Naive thymus-derived CD4-positive, alpha-beta T cell (primary cell): ENCODE measurements at regions not wholly inside any gene's neighbourhood (a gene's known extent, or its start where the extent isn't known, plus 50 kb on each side); places are given as distances from the start of the nearest gene placed in this dataset.
"Not testable (repeated sequence)": the region's sequence is repeated elsewhere in the genome, so short reads cannot be mapped to it uniquely, and the experiment has no call there.

ENCODE experiments used
- ATAC-seq: fragments of 150-1000 bp; cut with Tn5 transposase; 2 replicates; pipeline ENCODE4 v1.10.0; 2021; ENCODE audit warnings: mild to moderate bottlenecking, moderate library complexity
- CTCF ChIA-PET: fragments of 350-600 bp; sonication (Branson Sonifier 250); formaldehyde crosslinking; loops from one replicate; lab custom pipeline; 2021; ENCODE audit warnings: antibody characterized with exemption; lab: Charles Lee
- POLR2A ChIA-PET: fragments of 350-600 bp; sonication (Branson Sonifier 250); formaldehyde crosslinking; loops from one replicate; lab custom pipeline; 2021; ENCODE audit warnings: antibody characterized with exemption, inconsistent platforms; lab: Charles Lee
- DNase-seq, 9 donors: peaks; one replicate each; pipeline versions ENCODE4 v3.0.0 to v3.0.0-alpha.2; 2020 to 2022; ENCODE audit warnings: mixed read lengths in 1 of 9
- H3K27ac ChIP-seq: one replicate; pipeline ENCODE4 v1.7.0; 2013; ENCODE audit warnings: mild to moderate bottlenecking, low read depth, low read length, moderate library complexity
- H3K27me3 ChIP-seq, 2 donors: one replicate each; pipeline ENCODE4 v1.7.0; 2013; ENCODE audit warnings: low read length in 2 of 2, mild to moderate bottlenecking in 2 of 2, moderate library complexity in 2 of 2; ENCODE audit not compliant: control insufficient read depth in 2 of 2, insufficient read depth in 2 of 2
- H3K36me3 ChIP-seq, 3 experiments: 1 replicate in 2 of 3; 2 replicates in 1 of 3; pipeline ENCODE4 v1.7.0; 2013; ENCODE audit warnings: low read length in 3 of 3, mild to moderate bottlenecking in 3 of 3, moderate library complexity in 1 of 3; ENCODE audit not compliant: insufficient read depth in 3 of 3, control insufficient read depth in 2 of 3
- H3K4me1 ChIP-seq, 2 donors: one replicate each; pipeline ENCODE4 v1.7.0; 2013; ENCODE audit warnings: low read length in 2 of 2, mild to moderate bottlenecking in 2 of 2, moderate library complexity in 1 of 2; ENCODE audit not compliant: control insufficient read depth in 2 of 2, insufficient read depth in 2 of 2
- H3K4me3 ChIP-seq: 2 replicates; pipeline ENCODE4 v1.7.0; 2013; ENCODE audit warnings: mild to moderate bottlenecking, low read length
- H3K9me3 ChIP-seq, 3 experiments: 1 replicate in 2 of 3; 2 replicates in 1 of 3; pipeline ENCODE4 v1.7.0; 2013; ENCODE audit warnings: low read length in 3 of 3; ENCODE audit not compliant: control insufficient read depth in 2 of 3
- H3K27ac Mint-ChIP-seq, 9 donors: one replicate each; pipeline ENCODE4 v1.8.0; 2020 to 2022; ENCODE audit warnings: mixed read lengths in 9 of 9, mild to moderate bottlenecking in 8 of 9, moderate library complexity in 5 of 9, inconsistent platforms in 2 of 9
- H3K27me3 Mint-ChIP-seq, 5 donors: one replicate each; pipeline ENCODE4 v1.8.0; 2021 to 2022; ENCODE audit warnings: mixed read lengths in 5 of 5, mild to moderate bottlenecking in 1 of 5
- H3K36me3 Mint-ChIP-seq, 5 donors: one replicate each; pipeline ENCODE4 v1.8.0; 2020 to 2022; ENCODE audit warnings: mixed read lengths in 5 of 5, mild to moderate bottlenecking in 3 of 5, inconsistent platforms in 1 of 5
- H3K4me1 Mint-ChIP-seq, 7 donors: one replicate each; pipeline ENCODE4 v1.8.0; 2020 to 2022; ENCODE audit warnings: mixed read lengths in 7 of 7, mild to moderate bottlenecking in 3 of 7, inconsistent platforms in 1 of 7
- H3K4me3 Mint-ChIP-seq, 10 donors: one replicate each; pipeline ENCODE4 v1.8.0; 2020 to 2022; ENCODE audit warnings: mild to moderate bottlenecking in 10 of 10, mixed read lengths in 10 of 10, moderate library complexity in 6 of 10, inconsistent platforms in 2 of 10
- H3K9me3 Mint-ChIP-seq, 11 donors: one replicate each; pipeline ENCODE4 v1.8.0; 2020 to 2022; ENCODE audit warnings: mixed read lengths in 11 of 11, mild to moderate bottlenecking in 4 of 11, inconsistent platforms in 1 of 11, moderate library complexity in 1 of 11
- intact Hi-C, 2 donors: fragments of 100-400 bp; cut with micrococcal nuclease; formaldehyde crosslinking; loops; one replicate each; pipeline ENCODE4 v1.15.1; 2023

DNA sequence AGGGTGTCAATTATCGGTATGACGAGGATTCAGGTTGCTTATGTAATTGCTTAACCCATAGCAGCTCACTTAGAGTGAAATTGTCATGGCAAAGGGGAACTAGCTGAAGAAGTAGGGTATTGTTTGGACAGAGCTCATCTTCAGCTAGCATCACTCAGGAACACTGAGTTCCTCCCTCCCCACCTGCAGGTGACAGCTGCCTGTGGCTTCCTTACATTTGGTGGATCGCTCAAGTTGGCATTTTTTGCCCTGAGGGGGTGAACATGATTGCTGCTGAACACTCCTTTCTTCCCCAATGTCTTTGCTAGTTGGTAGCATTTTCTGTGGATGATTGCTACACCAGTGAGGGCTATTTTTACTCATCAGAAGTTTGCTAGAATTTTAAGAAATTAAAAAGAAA, 86.7 kb upstream of the THUMPD2 start:
- Histone ChIP-seq H3K4me3 (no peak overlapping the region), H3K36me3 (no peaks in the 10 kb centered on the region), H3K27me3 (no peaks in the 10 kb centered on the region), H3K9me3 (no peaks in the 10 kb centered on the region), H3K4me1 (no peaks in the 10 kb centered on the region), H3K27ac (no peak overlapping the region)
- intact Hi-C loops = no loop called here
- no peak for DNase-seq
- Mint-ChIP-seq H3K4me3 (no peak overlapping the region), H3K4me1 (no peaks in the 10 kb centered on the region), H3K27me3 (peaks cover 0 to 20% (median 9%) of the 10 kb centered on the region in 5 donors), H3K36me3 (peaks cover 0 to 6% (median 0%) of the 10 kb centered on the region in 5 donors), H3K27ac (no peak overlapping the region), H3K9me3 (peaks cover 0 to 10% (median 4%) of the 10 kb centered on the region in 11 donors)
- CTCF ChIA-PET = no interaction called here
- no peak for ATAC-seq
- POLR2A ChIA-PET = interaction anchor here (0.6 kb wide), 1 partner anchor 46 kb away, joined by 4 read pairs; no protein-coding TSS in a partner anchor

DNA sequence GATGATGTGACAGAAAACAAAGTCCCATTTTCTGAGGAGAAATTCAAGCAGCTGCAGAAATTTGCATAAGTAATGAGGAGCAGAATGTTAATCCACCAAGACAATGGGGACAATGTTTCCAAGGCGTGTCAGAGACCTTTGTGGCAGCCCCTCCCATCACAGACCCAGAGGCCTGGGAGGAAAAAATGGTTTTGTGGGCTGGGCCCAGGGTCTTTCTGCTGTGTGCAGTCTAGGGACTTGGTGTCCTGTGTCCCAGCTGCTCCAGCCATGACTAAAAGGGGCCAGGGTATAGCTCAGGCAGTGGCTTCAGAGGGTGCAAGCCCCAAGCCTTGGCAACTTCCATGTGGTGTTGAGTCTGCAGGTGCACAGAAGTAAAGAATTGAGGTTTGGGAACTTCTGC, 84.6 kb upstream of the THUMPD2 start:
- ATAC-seq, H3K27ac Mint-ChIP-seq, H3K27me3 ChIP-seq, DNase-seq, H3K4me3 Mint-ChIP-seq, H3K4me1 Mint-ChIP-seq, H3K9me3 Mint-ChIP-seq, H3K36me3 Mint-ChIP-seq, H3K36me3 ChIP-seq, CTCF ChIA-PET, intact Hi-C loops, H3K4me3 ChIP-seq, H3K4me1 ChIP-seq, H3K9me3 ChIP-seq, H3K27ac ChIP-seq, POLR2A ChIA-PET: not testable (repeated sequence)
- H3K27me3 Mint-ChIP-seq = peaks cover 0 to 19% (median 7%) of the 10 kb centered on the region in 5 donors

DNA sequence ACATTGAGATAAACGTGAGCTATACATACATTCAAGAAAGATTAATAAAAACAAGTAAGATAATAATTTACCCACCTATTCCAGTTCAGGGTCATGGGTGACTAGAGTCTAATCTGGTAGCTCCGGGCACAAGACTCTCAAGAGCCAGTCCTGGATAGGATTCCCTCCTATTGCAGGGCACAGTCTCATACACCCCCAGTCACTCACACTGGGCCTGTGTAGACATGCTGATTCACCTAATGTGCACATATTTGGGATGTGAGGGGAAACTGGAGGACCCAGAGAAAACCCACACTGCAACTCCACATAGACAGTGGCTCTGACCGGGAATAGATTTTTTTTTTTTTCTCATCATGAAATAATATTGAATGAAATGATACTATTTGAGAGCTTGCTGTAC, 81.5 kb upstream of the THUMPD2 start:
- Mint-ChIP-seq H3K4me3 (no peak overlapping the region), H3K27ac (no peak overlapping the region), H3K9me3 (peaks cover 0 to 10% (median 4%) of the 10 kb centered on the region in 11 donors), H3K4me1 (no peaks in the 10 kb centered on the region), H3K36me3 (peaks cover 0 to 6% (median 0%) of the 10 kb centered on the region in 5 donors), H3K27me3 (peaks cover 9 to 23% (median 10%) of the 10 kb centered on the region in 5 donors)
- intact Hi-C loops = no loop called here
- no peak overlapping the region for H3K27ac ChIP-seq
- no peaks in the 10 kb centered on the region for H3K9me3 ChIP-seq
- no peaks in the 10 kb centered on the region for H3K4me1 ChIP-seq
- ATAC-seq (no peak), DNase-seq (no peak)
- peaks cover 0 to 5% of the 10 kb centered on the region in 2 donors for H3K27me3 ChIP-seq
- CTCF ChIA-PET = no interaction called here
- no peaks in the 10 kb centered on the region for H3K36me3 ChIP-seq
- POLR2A ChIA-PET = no interaction called here
- no peak overlapping the region for H3K4me3 ChIP-seq

GRCh38 chr2:39858677-39859076, 79.6 kb upstream of the THUMPD2 start:
- DNase-seq = no peak
- ChIA-PET CTCF (no interaction called here), POLR2A (no interaction called here)
- H3K27me3 Mint-ChIP-seq = peaks cover 14 to 15% (median 15%) of the 10 kb centered on the region in 5 donors
- H3K36me3 ChIP-seq = no peaks in the 10 kb centered on the region
- H3K9me3 ChIP-seq = no peaks in the 10 kb centered on the region
- H3K27ac Mint-ChIP-seq = no peak overlapping the region
- intact Hi-C loops = no loop called here
- no peak overlapping the region for H3K4me3 Mint-ChIP-seq
- H3K36me3 Mint-ChIP-seq = peaks cover 0 to 6% (median 0%) of the 10 kb centered on the region in 5 donors
- H3K27me3 ChIP-seq = peaks cover 0 to 9% of the 10 kb centered on the region in 2 donors
- no peaks in the 10 kb centered on the region for H3K4me1 Mint-ChIP-seq
- peaks cover 0 to 10% (median 2%) of the 10 kb centered on the region in 11 donors for H3K9me3 Mint-ChIP-seq
- ATAC-seq = no peak
- no peaks in the 10 kb centered on the region for H3K4me1 ChIP-seq
- no peak overlapping the region for H3K27ac ChIP-seq
- H3K4me3 ChIP-seq = no peak overlapping the region

GRCh38 chr2:39855856-39856255, 76.8 kb upstream of the THUMPD2 start:
- H3K36me3 ChIP-seq = no peaks in the 10 kb centered on the region
- Mint-ChIP-seq H3K4me3 (no peak overlapping the region), H3K4me1 (peaks cover 0 to 10% (median 3%) of the 10 kb centered on the region in 7 donors), H3K27ac (no peak overlapping the region), H3K9me3 (no peaks in the 10 kb centered on the region), H3K27me3 (peaks cover 10 to 26% (median 18%) of the 10 kb centered on the region in 5 donors), H3K36me3 (no peaks in the 10 kb centered on the region)
- H3K4me3 ChIP-seq = no peak overlapping the region
- ATAC-seq (no peak), DNase-seq (no peak)
- H3K27me3 ChIP-seq = peaks cover 0 to 9% of the 10 kb centered on the region in 2 donors
- intact Hi-C loops = no loop called here
- ChIA-PET POLR2A (no interaction called here), CTCF (no interaction called here)
- H3K27ac ChIP-seq = no peak overlapping the region
- H3K9me3 ChIP-seq = no peaks in the 10 kb centered on the region
- no peaks in the 10 kb centered on the region for H3K4me1 ChIP-seq

DNA sequence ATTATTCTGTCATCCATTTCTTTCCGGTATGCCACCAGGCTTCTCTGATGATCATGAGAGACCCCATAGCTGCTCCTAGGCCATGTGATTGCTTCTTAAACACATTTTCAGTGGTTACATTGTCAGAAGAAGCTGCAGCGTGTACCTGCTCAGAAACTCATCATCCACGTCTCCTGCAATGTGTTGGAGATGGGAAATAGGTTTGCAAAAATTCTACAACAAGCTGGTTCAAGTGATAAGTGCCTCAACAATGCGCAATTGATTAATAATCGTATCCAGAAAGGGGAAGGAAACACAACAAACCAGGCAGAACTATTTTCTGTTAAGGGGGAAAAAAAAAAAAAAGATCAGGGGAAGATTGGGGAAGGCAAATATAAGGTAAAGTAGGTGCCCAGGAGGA, 75.7 kb upstream of the THUMPD2 start:
- Mint-ChIP-seq H3K36me3 (no peaks in the 10 kb centered on the region), H3K9me3 (no peaks in the 10 kb centered on the region), H3K27ac (peak overlapping the region in 1 of 9 donors; percentile 15), H3K27me3 (peaks cover 10 to 26% (median 23%) of the 10 kb centered on the region in 5 donors), H3K4me1 (peaks cover 0 to 10% (median 3%) of the 10 kb centered on the region in 7 donors), H3K4me3 (no peak overlapping the region)
- DNase-seq (no peak), ATAC-seq (no peak)
- ChIA-PET CTCF (no interaction called here), POLR2A (no interaction called here)
- no peaks in the 10 kb centered on the region for H3K4me1 ChIP-seq
- H3K27me3 ChIP-seq = peaks cover 0 to 9% of the 10 kb centered on the region in 2 donors
- intact Hi-C loops = no loop called here
- H3K27ac ChIP-seq = no peak overlapping the region
- no peak overlapping the region for H3K4me3 ChIP-seq
- H3K36me3 ChIP-seq = no peaks in the 10 kb centered on the region
- no peaks in the 10 kb centered on the region for H3K9me3 ChIP-seq

GRCh38 chr2:39852831-39853230, 73.8 kb upstream of the THUMPD2 start:
- CTCF ChIA-PET = no interaction called here
- ATAC-seq = no peak
- POLR2A ChIA-PET = no interaction called here

More at GRCh38 chr2:39852831-39853230, 73.8 kb upstream of the THUMPD2 start:
- Histone ChIP-seq H3K4me3 (no peak overlapping the region), H3K9me3 (no peaks in the 10 kb centered on the region), H3K4me1 (no peaks in the 10 kb centered on the region), H3K36me3 (no peaks in the 10 kb centered on the region), H3K27me3 (peaks cover 0 to 9% of the 10 kb centered on the region in 2 donors), H3K27ac (no peak overlapping the region)
- Mint-ChIP-seq H3K4me1 (peaks cover 0 to 10% (median 3%) of the 10 kb centered on the region in 7 donors), H3K36me3 (no peaks in the 10 kb centered on the region), H3K27me3 (peaks cover 10 to 30% (median 25%) of the 10 kb centered on the region in 5 donors), H3K9me3 (no peaks in the 10 kb centered on the region), H3K4me3 (no peak overlapping the region), H3K27ac (no peak overlapping the region)
- DNase-seq = no peak
- intact Hi-C loops = no loop called here
